ENCODE measurements at regions not wholly inside any gene's neighbourhood (a gene's known extent, or its start where the extent isn't known, plus 50 kb on each side); places are given as distances from the start of the nearest gene placed in this dataset.
"Not testable (repeated sequence)": the region's sequence is repeated elsewhere in the genome, so short reads cannot be mapped to it uniquely, and the experiment has no call there.

DNA sequence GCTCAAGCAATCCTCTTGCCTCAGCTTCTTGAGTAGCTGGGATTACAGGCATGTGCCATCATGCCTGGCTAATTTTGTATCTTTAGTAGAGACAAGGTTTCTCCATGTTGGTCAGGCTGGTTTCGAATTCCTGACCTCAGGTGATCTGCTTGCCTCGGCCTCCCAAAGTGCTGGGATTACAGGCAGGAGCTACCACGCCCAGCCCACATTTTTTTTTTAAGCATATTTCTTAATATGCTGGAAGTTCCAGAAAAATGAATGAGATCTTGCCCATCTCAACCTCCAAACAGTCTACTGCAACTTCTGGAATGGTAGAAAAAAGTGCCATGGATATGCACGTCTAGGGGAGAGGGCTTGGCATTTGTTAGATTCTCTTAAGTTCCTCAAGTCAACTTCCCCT lies 290.9 kb downstream of the TFAP2C start:
- TF ChIP-seq, protein P1, sequence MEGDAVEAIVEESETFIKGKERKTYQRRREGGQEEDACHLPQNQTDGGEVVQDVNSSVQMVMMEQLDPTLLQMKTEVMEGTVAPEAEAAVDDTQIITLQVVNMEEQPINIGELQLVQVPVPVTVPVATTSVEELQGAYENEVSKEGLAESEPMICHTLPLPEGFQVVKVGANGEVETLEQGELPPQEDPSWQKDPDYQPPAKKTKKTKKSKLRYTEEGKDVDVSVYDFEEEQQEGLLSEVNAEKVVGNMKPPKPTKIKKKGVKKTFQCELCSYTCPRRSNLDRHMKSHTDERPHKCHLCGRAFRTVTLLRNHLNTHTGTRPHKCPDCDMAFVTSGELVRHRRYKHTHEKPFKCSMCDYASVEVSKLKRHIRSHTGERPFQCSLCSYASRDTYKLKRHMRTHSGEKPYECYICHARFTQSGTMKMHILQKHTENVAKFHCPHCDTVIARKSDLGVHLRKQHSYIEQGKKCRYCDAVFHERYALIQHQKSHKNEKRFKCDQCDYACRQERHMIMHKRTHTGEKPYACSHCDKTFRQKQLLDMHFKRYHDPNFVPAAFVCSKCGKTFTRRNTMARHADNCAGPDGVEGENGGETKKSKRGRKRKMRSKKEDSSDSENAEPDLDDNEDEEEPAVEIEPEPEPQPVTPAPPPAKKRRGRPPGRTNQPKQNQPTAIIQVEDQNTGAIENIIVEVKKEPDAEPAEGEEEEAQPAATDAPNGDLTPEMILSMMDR (IDR thresholded peaks at IDR 0.05), result not testable (repeated sequence)
- not testable (repeated sequence) for TF ChIP-seq POLR2AphosphoS5 (IDR thresholded peaks at IDR 0.05; ENCODE audit: insufficient read depth in 1 of 2, low read depth in 1 of 2); POLR2A (IDR thresholded peaks at IDR 0.05)

Measured in vagina (tissue), 2 donors.